Fibroblast of the conjunctiva (primary cell): ENCODE measurements at regions not wholly inside any gene's neighbourhood (a gene's known extent, or its start where the extent isn't known, plus 50 kb on each side); places are given as distances from the start of the nearest gene placed in this dataset.

Experiments
- DNase-seq: peaks from one replicate; pipeline ENCODE4 v3.0.0-alpha.2; 2010; ENCODE audit warnings: low read depth

DNA sequence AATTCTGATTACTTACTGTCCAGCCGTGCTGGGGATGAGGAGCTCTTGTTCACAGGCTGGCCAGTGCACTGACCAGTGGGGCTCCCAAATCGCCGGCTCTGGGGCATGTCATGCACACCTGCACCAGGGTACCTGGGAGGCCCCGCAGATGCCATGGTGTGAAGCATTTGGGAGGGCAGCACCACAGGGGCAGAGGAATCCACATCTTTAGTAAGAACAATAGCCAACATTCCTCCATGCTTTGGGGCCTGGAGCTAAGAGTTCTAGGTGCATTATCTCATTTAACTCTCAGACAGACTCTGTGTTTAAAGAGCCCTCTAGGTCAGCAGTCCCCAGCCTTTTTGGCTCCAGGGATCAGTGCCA is 104.2 kb downstream of the ACKR3 start:
- no peak for DNase-seq

DNA sequence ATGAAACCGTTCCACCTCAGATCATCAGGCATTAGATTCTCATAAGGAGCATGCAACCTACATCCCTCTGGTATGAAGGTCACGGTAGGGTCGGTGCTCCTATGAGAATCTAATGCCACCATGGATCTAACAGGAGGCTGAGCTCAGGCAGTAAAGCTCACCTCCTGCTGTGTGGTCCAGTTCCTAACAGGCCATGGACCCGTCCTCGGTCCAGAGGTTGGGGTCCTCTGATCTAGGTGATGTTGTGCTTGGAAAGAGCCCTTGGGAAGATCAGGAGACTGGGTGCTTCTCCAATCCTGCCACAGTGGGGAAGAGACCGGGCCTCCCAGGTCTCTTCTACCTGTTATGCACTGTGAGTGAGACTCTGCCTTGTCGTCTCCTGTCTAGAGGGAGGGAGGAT is 104.6 kb downstream of the ACKR3 start:
- no peak for DNase-seq

DNA sequence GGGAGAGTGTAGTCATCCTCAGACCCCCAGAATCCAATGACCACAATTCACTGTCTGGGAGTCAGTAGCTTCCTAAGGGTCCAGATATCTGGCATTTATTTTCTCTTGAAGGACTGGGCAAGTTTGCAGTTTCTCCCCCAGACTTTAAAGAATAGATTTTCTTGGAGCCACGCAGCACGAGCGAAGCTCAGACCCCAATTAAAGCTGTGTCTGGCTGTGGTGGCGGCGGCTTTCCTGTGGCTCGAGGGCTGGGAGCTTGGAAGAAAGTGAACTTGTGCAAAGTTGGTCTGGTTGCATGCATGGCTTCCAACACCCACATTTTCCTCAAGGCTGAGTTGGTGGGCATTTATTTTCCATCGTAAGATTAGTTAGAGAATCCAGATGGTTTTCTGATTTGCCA is 105.0 kb downstream of the ACKR3 start:
- DNase-seq: no peak

DNA sequence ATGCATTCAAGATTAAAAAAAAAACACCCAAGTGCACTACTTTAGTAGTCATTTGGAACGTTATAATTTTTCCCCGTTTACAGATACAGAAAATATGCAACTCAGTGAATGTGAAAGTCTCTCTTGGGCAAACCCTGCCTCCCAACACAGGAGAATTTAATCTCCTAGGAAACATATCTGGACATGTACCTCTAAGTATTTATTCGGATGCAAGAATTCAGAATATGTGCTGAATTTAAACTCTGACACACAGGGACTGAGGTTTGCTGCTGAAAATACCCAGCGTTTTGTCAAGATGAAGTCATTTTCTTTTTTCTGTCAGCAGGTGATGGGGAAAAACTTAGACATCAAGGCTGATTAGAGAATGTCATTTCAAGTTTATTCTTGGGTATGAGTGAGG is 105.4 kb downstream of the ACKR3 start:
- DNase-seq: no peak

DNA sequence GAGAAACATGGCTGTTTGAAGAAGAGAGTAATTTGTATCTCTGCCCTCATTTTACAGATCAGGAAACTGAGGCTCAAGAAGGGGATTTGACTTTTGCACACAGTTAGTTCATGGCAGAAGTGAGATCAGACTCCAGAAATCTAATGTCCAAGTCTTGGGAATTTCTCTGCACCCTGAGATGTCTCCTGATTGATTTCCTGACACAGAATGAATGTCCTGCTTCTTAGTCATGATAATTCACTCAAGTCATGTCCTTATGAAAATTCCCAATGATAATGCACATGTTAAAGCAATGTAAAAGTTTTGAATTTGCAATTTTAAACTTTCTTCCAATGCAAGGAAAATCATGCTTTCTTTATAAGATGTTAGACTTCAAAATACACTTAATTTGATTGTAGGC is 105.9 kb downstream of the ACKR3 start:
- DNase-seq: no peak

DNA sequence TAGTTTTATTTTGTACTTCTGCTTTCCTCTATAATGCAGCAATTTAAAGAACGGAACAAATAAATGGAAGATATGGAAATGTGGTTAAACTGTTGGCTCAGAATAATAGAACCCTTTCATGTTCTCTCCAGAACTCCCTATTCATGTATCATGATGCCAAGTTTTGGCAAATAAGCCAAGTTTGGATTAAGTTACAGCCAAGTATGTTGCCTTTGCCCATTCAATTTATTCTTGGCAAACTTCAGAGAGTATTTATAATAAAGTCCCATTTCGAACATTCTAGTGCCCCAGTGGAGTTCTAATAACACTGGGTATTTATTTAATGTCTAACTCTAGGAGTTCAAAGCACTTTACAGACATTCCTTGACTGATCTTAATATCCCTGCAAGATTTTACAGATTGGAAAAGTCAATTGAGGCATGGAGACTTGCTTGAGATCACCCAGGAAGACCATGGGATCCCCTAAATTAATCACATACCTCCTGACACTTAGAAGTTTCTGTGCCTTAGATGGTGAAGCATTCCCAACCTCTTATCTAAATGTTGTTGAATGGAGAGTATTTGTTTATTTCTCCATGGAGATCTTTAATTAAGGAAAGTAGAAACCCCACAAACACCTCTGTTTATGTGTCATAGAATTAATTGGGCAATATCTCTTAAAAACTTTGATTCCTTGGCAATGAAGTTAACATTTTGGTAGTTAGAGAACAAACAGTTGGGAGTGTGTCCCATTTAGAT is 106.7 kb downstream of the ACKR3 start:
- no peak for DNase-seq

DNA sequence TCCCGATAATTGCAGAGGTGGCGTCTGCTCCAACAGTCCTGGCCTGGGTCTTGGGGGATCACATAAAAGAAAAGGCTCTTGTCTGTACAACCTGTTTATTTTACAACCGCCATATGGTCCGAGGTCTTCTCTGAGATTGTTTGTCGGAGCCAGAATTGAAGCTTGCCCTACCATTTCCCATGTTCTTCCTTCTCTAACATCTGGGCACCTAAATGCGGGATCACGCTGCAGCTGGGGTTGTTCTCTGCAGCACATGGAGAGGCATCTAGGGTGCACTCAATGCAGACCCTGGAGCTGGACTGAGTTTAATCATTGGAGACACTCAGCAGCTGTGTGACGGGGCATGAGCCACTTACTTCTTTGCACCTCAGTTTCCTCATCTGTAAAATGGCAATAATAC is 107.7 kb downstream of the ACKR3 start:
- DNase-seq: no peak

DNA sequence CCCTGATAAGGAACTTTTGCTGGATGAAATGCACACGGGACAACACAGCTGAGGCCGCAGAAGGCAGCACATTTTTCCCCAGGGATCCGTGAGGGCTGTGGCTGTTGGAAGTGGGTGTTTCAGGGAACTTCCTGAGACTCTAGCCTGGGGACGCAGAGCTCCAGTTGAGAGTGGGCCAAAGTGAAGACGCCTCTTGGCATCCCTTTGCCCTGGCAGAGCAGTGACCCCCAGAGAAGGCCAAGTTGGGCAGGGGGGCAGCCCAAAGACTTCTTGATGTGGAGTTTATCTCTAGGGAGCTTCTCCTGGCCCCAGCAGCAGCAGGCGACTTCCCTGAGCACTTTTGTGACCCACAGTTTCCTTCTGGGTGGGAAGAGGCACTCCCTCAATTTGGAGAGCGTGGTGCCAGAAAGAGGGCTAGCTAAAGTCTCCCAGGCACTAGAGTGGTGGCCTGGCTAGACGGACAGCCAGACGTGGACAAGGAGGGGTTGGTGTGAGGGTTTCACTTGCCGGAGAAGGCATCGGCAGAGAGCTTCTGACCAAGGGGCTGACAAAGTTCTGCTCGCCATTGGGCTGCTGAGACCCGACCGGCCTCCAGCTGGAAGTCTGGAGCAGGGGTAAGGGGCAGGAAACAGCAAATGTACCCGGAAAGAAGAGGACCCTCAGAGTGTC is 108.8 kb downstream of the ACKR3 start:
- DNase-seq: no peak

DNA sequence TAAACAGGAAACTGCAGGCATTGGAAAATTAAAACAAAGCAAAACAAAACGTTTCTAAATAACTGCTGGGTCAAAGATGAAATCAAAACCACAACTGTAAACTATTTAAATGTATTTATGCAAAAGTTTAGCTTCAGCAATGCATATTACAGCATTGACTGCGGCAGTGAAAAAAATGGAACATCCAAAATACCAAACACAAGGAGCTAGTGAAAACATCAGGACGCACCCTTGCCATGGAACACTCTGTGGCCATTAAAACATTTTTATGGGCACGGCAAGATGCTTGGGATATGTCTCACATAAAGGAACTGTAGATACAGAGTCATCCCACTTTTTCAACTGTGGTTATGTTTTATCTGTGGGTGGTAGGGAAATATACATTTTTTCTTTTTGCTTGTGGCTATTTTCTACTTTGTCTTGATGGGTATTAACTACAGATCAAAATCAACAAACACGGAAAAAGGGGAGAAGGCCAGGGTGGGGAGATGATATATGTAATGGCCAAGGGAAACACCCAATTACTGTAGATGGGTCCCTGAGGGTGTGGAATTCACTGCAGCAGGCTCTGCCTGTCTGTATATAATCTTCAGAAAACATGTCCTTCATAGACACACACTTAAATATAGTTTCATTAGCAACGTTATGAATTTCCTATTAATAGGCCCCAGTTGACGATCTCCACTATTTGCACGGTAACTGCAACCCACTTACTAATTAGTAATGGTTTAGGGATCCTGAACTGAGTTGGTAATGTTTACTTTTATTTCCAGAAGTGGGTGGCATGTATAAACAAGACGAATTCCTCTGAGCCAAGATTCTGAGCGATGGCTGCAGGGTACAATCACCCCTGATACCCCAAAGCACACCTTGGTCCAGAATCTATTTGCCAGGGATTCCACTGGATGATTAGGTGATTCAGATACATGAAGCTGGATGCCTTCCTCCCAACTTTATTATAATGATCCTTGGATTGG is 110.5 kb downstream of the ACKR3 start:
- no peak for DNase-seq

DNA sequence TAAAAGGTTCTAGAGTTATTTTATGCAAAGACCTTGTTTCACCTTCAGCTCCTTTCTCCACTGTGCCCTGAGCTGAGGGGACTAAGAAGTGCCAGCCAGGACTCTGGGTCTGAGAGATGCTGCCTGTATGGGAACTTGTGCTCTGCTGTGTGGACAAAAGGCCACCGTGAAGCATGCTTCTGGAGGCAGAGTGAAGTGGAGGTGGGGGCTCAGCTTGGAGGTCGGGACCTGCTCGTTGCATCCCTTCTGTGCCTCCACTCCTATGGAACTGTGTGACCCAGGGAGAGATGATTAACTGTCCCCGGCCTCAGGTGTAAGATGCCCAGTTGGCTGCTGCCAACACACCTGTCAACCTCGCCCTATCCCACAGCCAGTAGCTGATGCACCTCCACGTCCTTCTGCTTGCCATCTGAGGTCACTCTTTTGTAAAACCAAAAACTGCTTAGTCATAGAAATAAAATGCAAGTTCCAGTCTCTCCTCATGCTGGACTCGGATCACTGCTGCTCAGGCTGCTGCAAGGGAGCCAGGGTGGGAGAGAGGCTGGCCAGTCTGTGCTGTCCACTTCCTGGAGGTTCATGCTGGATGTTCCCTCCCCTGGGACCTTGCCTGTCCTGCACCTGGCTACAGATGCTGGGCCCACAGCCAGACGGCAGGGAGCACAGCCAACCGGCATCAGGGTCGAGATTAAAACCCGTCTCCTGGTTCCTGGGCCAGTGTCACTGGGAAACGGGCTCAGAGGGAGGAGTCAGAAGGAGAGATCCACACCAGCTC is 113.2 kb downstream of the ACKR3 start:
- DNase-seq: no peak

DNA sequence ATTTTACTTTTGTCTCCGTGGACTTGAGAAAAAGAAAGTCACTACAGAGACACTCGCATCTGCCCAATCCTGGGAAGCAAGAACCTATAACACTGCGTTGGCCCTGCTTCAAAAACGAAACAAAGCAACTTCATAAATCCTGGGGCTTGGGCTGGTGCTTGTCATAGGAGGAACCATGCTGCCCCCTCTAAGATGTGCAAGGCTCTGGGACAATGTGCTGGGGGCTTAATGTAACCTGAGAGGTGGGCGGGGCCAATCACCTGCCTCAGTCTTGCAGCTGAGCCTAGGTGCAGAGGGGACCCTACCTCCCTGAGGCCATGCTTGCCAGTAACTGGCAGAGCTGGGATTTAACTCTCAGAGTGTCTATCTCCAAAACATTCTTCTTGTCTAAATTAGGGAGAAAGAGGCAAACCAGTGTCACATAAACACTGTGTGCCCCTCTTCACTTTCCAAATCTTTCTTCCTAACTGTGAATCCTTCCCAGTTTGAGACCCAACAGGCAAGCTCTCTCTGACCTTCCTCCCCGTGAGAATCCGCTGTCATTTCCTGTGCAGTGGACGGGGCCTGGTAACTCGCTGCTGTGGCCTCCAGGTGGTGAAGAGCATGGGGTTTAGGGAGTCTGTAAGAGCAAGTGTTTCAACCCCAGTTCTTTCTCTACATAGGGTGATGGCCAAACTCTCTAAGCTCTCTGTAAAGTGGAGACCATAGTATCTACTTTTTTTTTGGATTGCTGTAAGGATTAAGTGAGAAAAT is 115.1 kb downstream of the ACKR3 start:
- DNase-seq: no peak

DNA sequence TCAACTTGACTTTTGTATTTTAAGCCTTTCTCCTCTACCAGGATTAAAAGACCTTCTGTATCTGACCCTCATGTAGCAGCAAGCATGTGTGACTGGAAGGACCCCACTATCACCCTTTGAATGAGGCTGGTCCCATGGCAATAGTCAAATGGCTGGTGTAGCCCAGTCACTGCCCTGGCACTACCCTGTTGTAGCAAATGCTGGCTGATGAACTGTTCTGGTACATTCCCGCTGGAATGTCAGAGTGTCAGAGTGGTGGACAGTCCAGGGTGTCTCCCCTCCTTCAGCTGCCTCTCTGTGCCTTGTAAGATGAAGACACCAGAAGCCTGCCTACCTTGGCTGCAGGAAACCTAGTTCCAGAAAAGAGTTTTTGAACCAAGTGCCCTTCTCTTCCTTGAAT is 115.7 kb downstream of the ACKR3 start:
- no peak for DNase-seq

DNA sequence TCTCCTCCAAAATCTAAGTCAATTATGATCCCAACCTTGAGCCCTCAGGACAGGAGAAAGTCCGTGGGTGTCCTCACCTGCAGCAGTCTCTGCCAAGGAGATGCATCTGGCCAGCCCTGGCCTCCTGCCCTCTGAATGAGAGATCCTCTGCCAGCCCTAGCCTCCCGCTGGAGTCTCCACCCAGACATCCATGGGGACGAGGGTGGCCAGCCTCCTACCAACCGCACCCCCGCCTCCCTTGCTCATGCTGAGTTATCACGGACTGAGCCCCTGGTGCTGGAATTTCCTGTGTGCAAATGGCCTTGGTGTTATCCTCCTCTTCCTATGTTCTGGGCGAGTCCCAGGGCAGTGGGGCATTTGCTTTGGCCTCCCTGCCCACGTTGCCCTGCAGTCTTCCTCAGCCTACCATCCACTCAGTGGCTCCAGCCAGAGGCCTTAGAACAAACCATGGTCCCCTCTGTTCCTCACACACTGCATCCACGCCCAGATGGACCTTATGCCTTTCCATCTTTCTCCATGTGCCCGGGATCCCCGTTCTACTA is 116.4 kb downstream of the ACKR3 start:
- no peak for DNase-seq

DNA sequence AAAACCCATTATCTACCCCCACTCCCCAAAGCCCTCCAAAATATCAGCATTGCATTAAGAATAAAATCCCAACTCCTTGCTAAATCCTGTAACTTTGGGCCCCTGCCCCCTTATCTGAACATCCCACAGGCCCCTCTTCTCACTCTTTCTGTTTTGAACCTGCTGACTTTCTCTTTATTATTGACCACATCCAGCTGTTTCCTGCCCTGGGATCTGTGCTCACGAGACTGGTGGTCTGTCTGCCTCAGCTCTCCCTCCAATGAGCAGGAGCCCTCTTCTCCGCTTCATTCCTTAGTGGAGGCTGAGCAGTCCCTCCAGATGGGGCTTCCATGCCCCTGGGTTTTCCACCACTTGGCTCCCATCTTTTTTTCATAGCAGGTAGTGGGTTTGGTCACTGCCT is 116.9 kb downstream of the ACKR3 start:
- no peak for DNase-seq

DNA sequence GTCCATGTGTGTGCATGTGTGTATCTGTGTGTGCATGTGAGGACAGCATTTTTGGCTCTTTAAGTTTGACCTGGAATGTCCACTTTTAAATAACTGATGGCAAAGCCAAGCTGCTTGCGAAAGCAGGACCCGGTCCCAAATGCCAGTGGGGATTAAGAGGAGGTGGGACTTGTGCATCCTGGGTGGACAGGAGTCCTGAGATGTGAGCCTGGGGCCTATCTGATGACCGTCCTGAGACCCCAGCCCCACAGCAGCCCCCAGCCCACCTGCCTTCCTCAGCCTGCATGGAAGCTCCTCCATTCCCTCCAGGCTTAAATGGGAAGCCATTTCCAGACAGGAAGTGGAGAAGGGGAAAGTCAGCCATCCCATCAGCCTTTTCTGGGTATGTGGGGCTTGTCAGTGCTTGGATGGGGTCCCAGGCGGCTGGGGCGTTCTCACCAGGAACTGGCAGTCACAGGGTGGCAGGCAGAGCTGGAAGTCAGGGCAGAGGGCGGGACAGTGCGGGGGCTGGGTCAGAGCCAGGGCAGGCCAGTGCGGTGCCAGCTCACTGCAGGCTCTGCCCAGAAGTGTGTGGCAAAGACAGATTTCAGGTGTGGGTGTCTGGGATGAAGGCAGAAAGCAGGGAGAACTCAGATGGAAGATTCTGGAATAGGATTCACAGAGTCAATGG is 117.8 kb downstream of the ACKR3 start:
- DNase-seq: no peak

DNA sequence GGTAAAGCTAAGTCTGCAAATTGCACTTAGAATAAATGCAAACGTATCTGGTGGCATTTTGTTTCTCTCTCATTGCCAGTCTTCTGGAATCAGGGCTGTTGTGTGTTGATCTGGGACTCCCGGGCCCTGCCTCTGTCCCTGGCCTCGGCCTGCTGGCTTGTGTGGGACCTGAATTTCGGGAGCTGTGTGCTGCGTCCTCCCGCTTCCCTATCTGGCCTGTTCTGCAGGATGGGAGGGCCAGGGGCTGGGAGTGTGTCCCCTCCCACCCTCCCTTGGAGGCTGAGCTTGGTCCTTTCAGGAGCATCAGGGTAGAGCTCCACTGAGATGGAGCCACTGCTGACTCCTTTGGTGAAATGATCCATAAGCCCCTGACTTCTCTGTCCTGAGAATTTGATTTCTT is 118.5 kb downstream of the ACKR3 start:
- DNase-seq: no peak

DNA sequence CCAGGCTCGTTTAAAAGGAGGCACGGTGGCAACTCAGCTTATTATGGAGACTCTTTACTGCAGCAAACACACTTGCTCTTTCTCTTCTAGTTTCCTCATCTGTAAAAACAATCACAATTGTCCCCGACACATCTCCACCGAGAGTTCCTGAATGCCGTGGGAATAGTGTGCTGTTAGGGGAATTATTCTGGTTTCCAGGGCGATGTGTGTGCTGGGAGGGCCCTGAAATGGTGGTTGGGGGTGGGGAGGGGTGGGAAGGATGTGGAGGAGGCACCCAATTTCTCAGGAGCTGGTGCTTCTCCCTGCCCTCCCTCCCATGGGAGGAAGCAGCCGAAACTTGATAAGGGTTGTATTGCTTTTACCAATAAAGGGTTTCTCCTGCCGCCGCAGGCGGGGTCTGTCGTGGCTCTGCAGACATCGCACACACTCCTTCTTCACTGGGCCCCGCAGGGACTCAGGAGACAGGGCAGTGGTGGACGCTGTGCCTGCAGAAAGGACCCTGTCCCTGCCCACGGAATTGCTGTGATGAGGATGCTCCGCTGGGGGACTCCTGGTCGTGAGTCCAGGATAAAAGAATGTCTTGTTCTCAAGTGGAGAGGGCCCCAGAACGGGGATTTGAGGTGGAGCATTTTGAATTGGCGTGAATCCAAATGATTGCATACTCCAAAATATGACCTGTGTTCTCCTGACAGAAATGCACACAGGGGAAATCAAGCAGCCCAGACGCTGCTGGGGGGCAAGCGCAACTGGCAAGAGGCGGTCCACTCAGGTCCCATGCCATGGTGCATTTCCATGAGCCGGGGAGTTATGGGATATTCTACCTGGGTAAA is 119.2 kb downstream of the ACKR3 start:
- no peak for DNase-seq

DNA sequence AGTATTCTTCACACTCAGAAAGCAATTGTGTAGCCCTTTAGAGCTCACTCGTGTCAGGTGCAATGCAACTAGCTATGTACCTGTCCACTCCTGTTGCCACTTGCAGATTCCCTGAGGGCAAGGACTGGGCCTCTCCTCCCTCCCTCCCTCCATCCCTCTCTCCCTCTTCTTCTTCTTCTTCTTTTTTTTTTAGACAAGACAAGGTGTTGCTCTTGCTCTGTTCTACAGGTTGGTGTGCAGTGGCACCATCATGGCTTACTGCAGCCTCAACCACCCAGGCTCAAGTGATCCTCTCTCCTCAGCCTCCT is 119.7 kb downstream of the ACKR3 start:
- DNase-seq: no peak

DNA sequence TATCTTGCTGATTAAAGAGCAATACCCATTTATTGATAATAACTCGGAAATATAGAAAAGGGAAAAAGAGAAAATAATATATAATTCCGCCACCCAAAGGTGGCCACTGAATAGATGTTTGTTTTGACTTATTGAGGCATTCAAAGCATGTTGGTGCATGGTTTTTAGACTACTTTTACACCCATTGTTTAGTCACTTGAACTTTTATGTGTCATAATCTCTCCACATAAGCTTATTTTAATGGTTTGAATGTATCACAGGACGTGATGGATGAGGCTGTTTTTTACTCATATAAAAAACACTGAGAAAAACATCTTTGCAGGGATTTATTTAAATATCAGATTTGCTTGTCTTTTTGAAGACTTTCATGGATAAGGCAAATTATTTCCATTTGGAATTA is 120.4 kb downstream of the ACKR3 start:
- DNase-seq: no peak

DNA sequence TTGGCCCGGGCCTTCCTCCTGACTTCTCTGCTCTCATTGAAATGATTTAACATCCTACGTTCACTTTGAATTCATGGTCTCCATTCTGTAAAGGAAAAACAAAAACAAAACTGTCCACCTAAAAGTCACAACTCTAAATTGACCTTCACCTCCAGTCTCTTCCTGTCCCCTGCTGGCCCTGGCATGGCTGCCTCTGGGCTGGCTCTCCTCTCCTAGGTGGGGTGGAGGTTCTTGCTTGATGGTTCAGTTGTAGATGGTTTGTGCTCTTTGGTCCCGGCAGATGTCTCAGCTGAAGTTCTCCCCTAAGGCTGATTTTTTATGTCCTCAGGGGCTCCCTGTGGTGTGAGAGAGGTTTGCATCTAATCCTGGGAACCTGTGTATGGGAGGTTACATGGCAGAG is 121.1 kb downstream of the ACKR3 start:
- no peak for DNase-seq
